HG02763 (cell line): ENCODE measurements at regions not wholly inside any gene's neighbourhood (a gene's known extent, or its start where the extent isn't known, plus 50 kb on each side); places are given as distances from the start of the nearest gene placed in this dataset.

Experiments used
- ATAC-seq: cut with Tn5 transposase; IDR thresholded peaks from one replicate; pipeline ENCODE4 v1.9.1; 2021; ENCODE audit warnings: mild to moderate bottlenecking, moderate library complexity; ENCODE audit not compliant: unreplicated experiment

- ATAC-seq: no peak
These were observed 1186.0 kb downstream of the SORCS3 start for GRCh38 chr10:105827133-105827532.

GRCh38 chr10:105807935-105808587 lies 1167.0 kb downstream of the SORCS3 start:
- no peak for ATAC-seq

- ATAC-seq: no peak
These were observed 1162.1 kb downstream of the SORCS3 start for GRCh38 chr10:105803206-105803605.

- no peak for ATAC-seq
These were observed 1159.6 kb downstream of the SORCS3 start for GRCh38 chr10:105800641-105801040.

GRCh38 chr10:105798328-105798889 lies 1157.3 kb downstream of the SORCS3 start:
- ATAC-seq: no peak

GRCh38 chr10:105797234-105797890 lies 1156.3 kb downstream of the SORCS3 start:
- ATAC-seq: no peak

- no peak for ATAC-seq
These were observed 1152.0 kb downstream of the SORCS3 start for GRCh38 chr10:105793071-105793470.

- no peak for ATAC-seq
These were observed 1144.6 kb downstream of the SORCS3 start for GRCh38 chr10:105785721-105786120.

- no peak for ATAC-seq
These were observed 1142.9 kb downstream of the SORCS3 start for GRCh38 chr10:105783936-105784483.

- ATAC-seq: no peak
These were observed 1133.8 kb downstream of the SORCS3 start for GRCh38 chr10:105774881-105775280.

GRCh38 chr10:105774351-105774750 lies 1133.3 kb downstream of the SORCS3 start:
- ATAC-seq: no peak

GRCh38 chr10:105770524-105771212 lies 1129.6 kb downstream of the SORCS3 start:
- no peak for ATAC-seq

GRCh38 chr10:105769248-105770184 lies 1128.4 kb downstream of the SORCS3 start:
- no peak for ATAC-seq

- no peak for ATAC-seq
These were observed 1122.5 kb downstream of the SORCS3 start for GRCh38 chr10:105763611-105764010.

- ATAC-seq: no peak
These were observed 1120.6 kb downstream of the SORCS3 start for GRCh38 chr10:105761576-105762260.

GRCh38 chr10:105759669-105760068 lies 1118.6 kb downstream of the SORCS3 start:
- no peak for ATAC-seq

- ATAC-seq: no peak
These were observed 1117.3 kb downstream of the SORCS3 start for GRCh38 chr10:105758209-105758998.

GRCh38 chr10:105757302-105757701 lies 1116.2 kb downstream of the SORCS3 start:
- ATAC-seq: no peak

- no peak for ATAC-seq
These were observed 1115.3 kb downstream of the SORCS3 start for GRCh38 chr10:105756386-105756785.
